NB4 (cell line): ENCODE measurements at regions not wholly inside any gene's neighbourhood (a gene's known extent, or its start where the extent isn't known, plus 50 kb on each side); places are given as distances from the start of the nearest gene placed in this dataset.
"Not testable (repeated sequence)": the region's sequence is repeated elsewhere in the genome, so short reads cannot be mapped to it uniquely, and the experiment has no call there.

Experiments
- DNase-seq: peaks from one replicate; pipeline ENCODE4 v3.0.0; 2010; ENCODE audit warnings: low read depth
- H3K4me3 ChIP-seq: one replicate; pipeline ENCODE4 v1.5.1; 2011; ENCODE audit warnings: mild to moderate bottlenecking, low read depth, low read length, moderate library complexity
- CTCF ChIP-seq: IDR thresholded peaks from one replicate; pipeline ENCODE4 v1.5.1; 2012; ENCODE audit warnings: low read depth, low read length
- MAX ChIP-seq: IDR thresholded peaks from 2 replicates; pipeline ENCODE4 v1.6.1; 2011; ENCODE audit warnings: low read depth, low read length
- MYC ChIP-seq: IDR thresholded peaks from 2 replicates; pipeline ENCODE4 v1.6.1; 2011; ENCODE audit warnings: low read depth, low read length
- POLR2A ChIP-seq: IDR thresholded peaks from 2 replicates; pipeline ENCODE4 v1.6.1; 2011; ENCODE audit warnings: mild to moderate bottlenecking; ENCODE audit not compliant: insufficient read length; ENCODE audit errors: extremely low read depth

GRCh38 chr4:135434936-135435335, 1233.3 kb upstream of the PABPC4L start:
- TF ChIP-seq MAX (no peak), POLR2A (no peak), MYC (no peak), CTCF (no peak)
- H3K4me3 ChIP-seq = no peak overlapping the region
- no peak for DNase-seq

GRCh38 chr4:135429528-135429927, 1227.9 kb upstream of the PABPC4L start:
- no peak overlapping the region for H3K4me3 ChIP-seq
- no peak for DNase-seq
- TF ChIP-seq MAX = no peak

GRCh38 chr4:135418353-135418752, 1216.8 kb upstream of the PABPC4L start:
- TF ChIP-seq MAX (no peak), CTCF (peak; percentile 29), POLR2A (no peak), MYC (no peak)
- DNase-seq = peak; percentile 10
- no peak overlapping the region for H3K4me3 ChIP-seq

GRCh38 chr4:135412213-135412612, 1210.6 kb upstream of the PABPC4L start:
- DNase-seq = no peak
- TF ChIP-seq CTCF = no peak
- TF ChIP-seq MYC = no peak
- no peak for TF ChIP-seq MAX
- TF ChIP-seq POLR2A = no peak
- H3K4me3 ChIP-seq = no peak overlapping the region

GRCh38 chr4:135411251-135411650, 1209.7 kb upstream of the PABPC4L start:
- no peak for DNase-seq
- TF ChIP-seq CTCF = no peak
- no peak for TF ChIP-seq MYC
- TF ChIP-seq POLR2A = no peak
- no peak for TF ChIP-seq MAX
- no peak overlapping the region for H3K4me3 ChIP-seq

- H3K4me3 ChIP-seq, DNase-seq: not testable (repeated sequence)
These were observed 1207.7 kb upstream of the PABPC4L start for GRCh38 chr4:135409261-135409660.

GRCh38 chr4:135408109-135408508, 1206.5 kb upstream of the PABPC4L start:
- TF ChIP-seq MYC (no peak), MAX (no peak), POLR2A (no peak), CTCF (no peak)
- DNase-seq = no peak
- no peak overlapping the region for H3K4me3 ChIP-seq

- DNase-seq = not testable (repeated sequence)
These were observed 1205.0 kb upstream of the PABPC4L start for GRCh38 chr4:135406597-135406996.

More at GRCh38 chr4:135406597-135406996, 1205.0 kb upstream of the PABPC4L start:
- not testable (repeated sequence) for H3K4me3 ChIP-seq
